Neural cell (in vitro differentiated cells): ENCODE measurements at regions not wholly inside any gene's neighbourhood (a gene's known extent, or its start where the extent isn't known, plus 50 kb on each side); places are given as distances from the start of the nearest gene placed in this dataset.

Experiments used
- EP300 ChIP-seq: fragments of 450-650 bp; conservative IDR thresholded peaks from 2 replicates; pipeline ENCODE4 v1.6.1; 2014; ENCODE audit warnings: antibody characterized with exemption, mild to moderate bottlenecking, moderate library complexity; ENCODE audit not compliant: poor library complexity, severe bottlenecking
- EZH2 ChIP-seq: fragments of 200-600, 300-800 bp; shearing (Covaris generic), sonication (generic); IDR thresholded peaks from 2 replicates; pipeline ENCODE4 v1.6.1; 2014; ENCODE audit warnings: antibody characterized with exemption, low read length, borderline replicate concordance, mild to moderate bottlenecking; ENCODE audit not compliant: insufficient read depth, poor library complexity, severe bottlenecking
- MXI1 ChIP-seq: fragments of 450-650 bp; conservative IDR thresholded peaks from 2 replicates; pipeline ENCODE4 v1.6.1; 2014; ENCODE audit warnings: antibody characterized with exemption, mild to moderate bottlenecking; ENCODE audit not compliant: poor library complexity, severe bottlenecking
- POLR2AphosphoS5 ChIP-seq: IDR thresholded peaks from 2 replicates; pipeline ENCODE4 v1.6.1; 2012
- RAD21 ChIP-seq: fragments of 450-650 bp; conservative IDR thresholded peaks from 2 replicates; pipeline ENCODE4 v1.6.1; 2014; ENCODE audit warnings: antibody characterized with exemption, mild to moderate bottlenecking, moderate library complexity
- SMC3 ChIP-seq: fragments of 450-650 bp; conservative IDR thresholded peaks from 2 replicates; pipeline ENCODE4 v1.6.1; 2014; ENCODE audit warnings: antibody characterized with exemption, mild to moderate bottlenecking, moderate library complexity; ENCODE audit not compliant: poor library complexity
- TAF1 ChIP-seq: IDR thresholded peaks from 2 replicates; pipeline ENCODE4 v1.6.1; 2012; ENCODE audit warnings: low read depth
- TF ChIP-seq, protein P1 (sequence below): fragments of 450-650 bp; IDR thresholded peaks from 2 replicates; pipeline ENCODE4 v1.5.1; 2014; ENCODE audit warnings: antibody characterized with exemption, mild to moderate bottlenecking, moderate library complexity; ENCODE audit not compliant: poor library complexity, severe bottlenecking

DNA sequence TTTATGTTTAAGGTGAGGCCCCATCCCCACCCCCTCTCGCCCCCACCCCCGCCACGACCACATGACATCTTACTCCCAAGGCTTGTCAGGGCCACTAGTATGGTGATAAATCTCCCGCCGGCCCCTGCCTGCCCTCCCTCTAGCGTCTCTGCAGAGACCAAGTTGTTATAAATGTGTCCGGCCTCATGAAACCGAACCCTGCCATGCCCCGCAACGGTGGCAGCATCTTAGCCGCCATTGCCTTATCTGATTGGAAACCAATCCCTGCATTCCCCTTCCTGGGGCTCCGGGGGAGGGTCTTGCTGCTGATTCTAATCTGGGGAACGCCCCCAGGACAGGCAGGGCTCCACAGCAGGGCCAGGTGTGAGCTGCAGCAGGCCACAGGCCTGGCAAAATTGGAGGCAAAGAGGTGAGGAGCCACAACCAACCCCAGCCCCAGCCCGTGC, 352.4 kb downstream of the C16orf95 start:
- TF ChIP-seq, protein P1, sequence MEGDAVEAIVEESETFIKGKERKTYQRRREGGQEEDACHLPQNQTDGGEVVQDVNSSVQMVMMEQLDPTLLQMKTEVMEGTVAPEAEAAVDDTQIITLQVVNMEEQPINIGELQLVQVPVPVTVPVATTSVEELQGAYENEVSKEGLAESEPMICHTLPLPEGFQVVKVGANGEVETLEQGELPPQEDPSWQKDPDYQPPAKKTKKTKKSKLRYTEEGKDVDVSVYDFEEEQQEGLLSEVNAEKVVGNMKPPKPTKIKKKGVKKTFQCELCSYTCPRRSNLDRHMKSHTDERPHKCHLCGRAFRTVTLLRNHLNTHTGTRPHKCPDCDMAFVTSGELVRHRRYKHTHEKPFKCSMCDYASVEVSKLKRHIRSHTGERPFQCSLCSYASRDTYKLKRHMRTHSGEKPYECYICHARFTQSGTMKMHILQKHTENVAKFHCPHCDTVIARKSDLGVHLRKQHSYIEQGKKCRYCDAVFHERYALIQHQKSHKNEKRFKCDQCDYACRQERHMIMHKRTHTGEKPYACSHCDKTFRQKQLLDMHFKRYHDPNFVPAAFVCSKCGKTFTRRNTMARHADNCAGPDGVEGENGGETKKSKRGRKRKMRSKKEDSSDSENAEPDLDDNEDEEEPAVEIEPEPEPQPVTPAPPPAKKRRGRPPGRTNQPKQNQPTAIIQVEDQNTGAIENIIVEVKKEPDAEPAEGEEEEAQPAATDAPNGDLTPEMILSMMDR, result no peak
- TF ChIP-seq POLR2AphosphoS5 (no peak), SMC3 (no peak), EZH2 (no peak), EP300 (no peak), MXI1 (no peak), TAF1 (no peak), RAD21 (no peak)
